ENCODE measurements at regions not wholly inside any gene's neighbourhood (a gene's known extent, or its start where the extent isn't known, plus 50 kb on each side); places are given as distances from the start of the nearest gene placed in this dataset.
"Not testable (repeated sequence)": the region's sequence is repeated elsewhere in the genome, so short reads cannot be mapped to it uniquely, and the experiment has no call there.

DNA sequence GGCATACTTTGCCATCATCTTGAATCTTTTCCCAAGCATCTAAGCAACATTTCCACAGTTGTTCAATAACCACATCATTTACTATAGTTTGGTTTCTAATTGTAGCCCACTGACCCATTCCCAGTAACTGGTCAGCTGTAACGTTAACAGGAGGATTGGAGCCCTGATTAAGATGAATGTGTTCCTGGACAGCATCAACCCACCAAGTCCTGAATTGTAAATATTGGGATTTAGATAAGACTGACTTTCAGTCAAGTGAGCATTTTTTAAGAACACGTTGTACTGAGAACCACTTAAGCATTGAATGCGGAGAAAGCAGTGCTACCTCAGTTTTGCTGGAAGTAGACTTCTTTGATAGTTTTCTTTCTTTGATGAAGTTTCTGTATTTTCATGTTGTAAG lies 53.3 kb upstream of the ARL4D start:
- not testable (repeated sequence) for H3K27ac ChIP-seq; DNase-seq (ENCODE audit: low spot score); H3K4me3 ChIP-seq

DNA sequence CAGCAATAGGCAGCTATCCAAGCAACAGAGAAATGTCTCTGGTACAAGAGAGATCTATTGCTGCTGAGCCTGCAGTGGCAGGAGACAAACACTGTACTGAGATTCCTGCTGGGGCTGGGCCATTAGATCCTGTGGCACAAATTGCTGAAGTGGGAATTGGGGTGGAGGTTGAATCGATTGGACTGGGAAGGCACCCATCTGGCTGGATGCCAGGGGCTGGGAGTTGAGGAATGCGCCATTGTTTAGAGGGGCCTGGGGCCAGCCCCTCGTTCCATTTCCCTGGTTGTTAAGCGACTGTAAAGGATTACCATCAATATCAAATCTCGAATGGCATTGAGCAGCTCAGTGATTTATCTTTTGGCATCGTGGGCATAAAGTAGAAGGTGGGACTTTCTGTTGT lies 54.1 kb upstream of the ARL4D start:
- Histone ChIP-seq H3K4me3 (no peak overlapping the region), H3K27ac (no peak overlapping the region)
- TF ChIP-seq CTCF (IDR thresholded peaks at IDR 0.05), result no peak
- no peak for DNase-seq (ENCODE audit: low spot score)

DNA sequence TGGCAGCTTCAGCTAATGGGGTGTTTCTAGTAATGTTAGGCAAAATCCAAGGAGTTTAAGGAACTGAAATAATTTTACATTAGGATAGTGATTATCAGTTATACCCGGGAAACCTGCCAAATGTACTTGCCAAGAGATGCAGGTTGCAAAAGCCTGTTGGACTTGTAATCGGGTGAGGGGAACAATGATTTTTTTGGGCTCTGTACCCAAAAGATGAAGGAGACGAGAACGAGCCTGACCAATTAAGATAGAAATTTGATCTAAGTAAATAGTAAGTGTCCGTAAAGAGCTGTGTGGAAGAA lies 56.3 kb upstream of the ARL4D start:
- no peak for DNase-seq (ENCODE audit: low spot score)
- H3K4me3 ChIP-seq, result no peak overlapping the region
- no peak overlapping the region for H3K27ac ChIP-seq
- TF ChIP-seq CTCF (IDR thresholded peaks at IDR 0.05), result no peak

- no peak overlapping the region for H3K27ac ChIP-seq
- DNase-seq (ENCODE audit: low spot score), result no peak
- TF ChIP-seq CTCF (IDR thresholded peaks at IDR 0.05), result no peak
- H3K4me3 ChIP-seq, result no peak overlapping the region
Measured at GRCh38 chr17:43341715-43342588, 56.8 kb upstream of the ARL4D start.

DNA sequence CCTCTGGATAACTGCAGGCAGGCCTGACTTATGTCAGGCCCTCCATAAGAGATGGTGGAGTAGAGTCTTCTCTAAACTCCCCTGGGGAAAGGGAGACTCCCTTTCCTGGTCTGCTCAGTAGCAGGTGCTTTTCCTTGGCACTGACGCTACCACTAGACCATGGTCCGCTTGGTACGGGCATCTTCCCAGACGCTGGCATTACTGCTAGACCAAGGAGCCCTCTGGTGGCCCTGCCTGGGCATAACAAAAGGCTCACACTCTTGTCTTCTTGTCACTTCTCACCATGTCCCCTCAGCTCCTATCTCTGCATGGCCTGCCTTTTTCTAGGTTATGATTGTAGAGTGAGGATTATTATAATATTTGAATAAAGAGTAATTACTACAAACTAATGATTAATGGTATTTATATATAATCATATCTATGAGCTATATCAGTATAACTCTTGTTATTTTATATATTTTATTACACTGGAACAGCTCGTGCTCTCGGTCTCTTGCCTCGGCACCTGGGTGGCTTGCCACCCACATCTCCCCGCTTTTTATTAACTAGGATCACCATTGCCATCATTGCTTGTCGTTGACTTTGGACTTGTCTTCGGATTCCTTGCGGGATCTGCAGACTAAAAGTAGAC lies 59.8 kb upstream of the ARL4D start:
- TF ChIP-seq CTCF (IDR thresholded peaks at IDR 0.05), result peak; percentile 34
- Histone ChIP-seq H3K27ac (no peak overlapping the region), H3K4me3 (no peak overlapping the region)
- no peak for DNase-seq (ENCODE audit: low spot score)

DNA sequence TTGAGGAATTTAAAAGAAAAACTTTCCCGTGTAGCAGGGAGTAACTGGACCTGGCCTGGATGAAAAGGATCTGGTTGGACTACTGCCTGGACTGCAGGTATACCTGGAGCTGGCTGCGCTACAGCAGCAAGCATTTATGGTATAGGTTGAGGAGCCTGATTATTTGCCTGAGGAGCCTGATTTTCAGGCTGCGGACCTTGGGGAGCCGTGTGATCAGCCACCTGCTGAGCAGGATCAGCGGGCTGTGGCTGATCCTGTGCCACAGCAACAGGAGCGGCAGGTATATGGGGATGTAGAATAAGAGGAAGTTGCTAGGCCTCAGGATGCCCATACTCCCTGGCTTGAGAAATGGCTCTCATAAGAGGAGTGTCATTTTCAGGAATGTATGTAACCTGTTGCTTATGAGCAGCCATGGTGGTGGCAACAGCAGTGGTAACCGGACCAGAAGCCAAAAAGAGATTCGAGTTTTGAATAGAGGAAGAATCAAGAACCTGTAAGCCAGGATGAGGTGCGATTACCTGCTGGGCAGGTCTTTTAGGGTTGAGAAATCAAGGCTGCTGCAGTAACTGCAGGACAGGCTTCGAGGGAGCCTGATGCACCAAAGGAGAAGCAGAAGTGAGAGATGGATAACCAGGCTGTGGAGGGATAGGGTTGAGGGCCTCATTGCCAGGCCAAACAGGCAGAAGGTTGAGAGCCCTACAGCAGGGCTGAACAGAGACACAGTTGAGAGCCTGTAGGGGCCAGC lies 60.9 kb upstream of the ARL4D start:
- Histone ChIP-seq H3K4me3 (no peak overlapping the region), H3K27ac (no peak overlapping the region)
- no peak for DNase-seq (ENCODE audit: low spot score)
- TF ChIP-seq CTCF (IDR thresholded peaks at IDR 0.05), result no peak

- Histone ChIP-seq H3K27ac (no peak overlapping the region), H3K4me3 (no peak overlapping the region)
- DNase-seq (ENCODE audit: low spot score), result no peak
- TF ChIP-seq CTCF (IDR thresholded peaks at IDR 0.05), result no peak
Measured at GRCh38 chr17:43334738-43335402, 63.9 kb upstream of the ARL4D start.
